COR-L47 (cell line): ENCODE measurements at regions not wholly inside any gene's neighbourhood (a gene's known extent, or its start where the extent isn't known, plus 50 kb on each side); places are given as distances from the start of the nearest gene placed in this dataset.

Experiments used
- DNase-seq: peaks from one replicate; lab custom pipeline; 2025; lab: John Stamatoyannopoulos, UW

DNA sequence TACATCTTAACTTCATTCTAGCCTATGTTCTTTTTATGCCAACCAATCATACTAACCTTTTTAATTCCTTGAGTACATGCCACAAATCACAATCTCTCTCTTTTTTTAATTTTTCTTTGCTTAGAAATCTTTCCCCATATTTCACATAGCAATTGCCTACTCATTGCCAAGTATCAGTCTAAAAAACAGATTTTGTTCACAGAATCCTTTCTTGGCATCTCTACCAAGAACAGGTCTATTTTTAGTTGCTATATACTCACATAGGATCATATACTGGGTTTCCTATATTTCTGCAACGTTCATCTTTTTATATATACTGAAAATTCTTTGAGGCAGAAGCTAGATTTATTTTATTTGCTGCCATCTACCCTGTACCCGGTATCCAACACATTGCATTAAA lies 292.1 kb downstream of the GASK1B start:
- no peak for DNase-seq

DNA sequence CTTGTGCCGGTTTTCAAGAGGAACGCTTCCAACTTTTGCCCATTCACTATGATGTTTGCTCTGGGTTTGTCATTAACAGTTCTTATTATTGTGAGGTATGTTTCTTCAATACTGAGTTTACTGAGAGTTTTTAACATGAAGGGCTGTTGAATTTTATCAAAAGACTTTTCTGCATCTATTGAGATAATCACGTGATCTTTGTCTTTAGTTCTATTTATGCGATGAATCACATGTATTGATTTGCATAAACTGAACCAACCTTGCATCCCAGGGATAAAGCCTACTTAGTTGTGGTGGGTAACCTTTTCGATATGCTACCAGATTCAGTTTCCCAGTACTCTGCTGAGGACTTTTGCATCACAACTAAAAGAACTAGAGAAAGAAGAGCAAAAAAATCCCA lies 318.0 kb downstream of the GASK1B start:
- DNase-seq: no peak

DNA sequence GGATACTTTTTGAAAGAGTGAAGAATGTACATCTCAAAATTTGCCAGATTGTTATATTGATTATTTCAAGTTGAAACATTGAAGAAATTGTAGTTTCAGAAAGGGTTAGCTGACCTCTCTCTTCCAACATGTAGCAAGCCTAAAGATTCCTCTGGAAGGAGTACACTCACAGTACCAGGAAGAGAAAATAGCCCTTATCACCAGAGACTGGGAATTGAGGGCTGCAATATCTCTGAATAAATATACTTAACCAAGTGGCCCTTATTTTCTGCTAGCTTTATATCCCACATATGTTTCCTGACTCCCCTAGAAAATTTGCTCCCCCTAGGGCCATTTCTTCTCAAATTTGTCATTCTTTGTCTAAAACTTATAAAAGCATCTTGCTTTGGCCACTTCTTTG lies 332.2 kb downstream of the GASK1B start:
- DNase-seq: no peak

GRCh38 chr4:157840034-157840433 lies 332.8 kb downstream of the GASK1B start:
- no peak for DNase-seq

- DNase-seq: no peak
Measured at GRCh38 chr4:157838366-157838765, 334.5 kb downstream of the GASK1B start.

GRCh38 chr4:157837071-157837703 lies 335.6 kb downstream of the GASK1B start:
- no peak for DNase-seq

DNA sequence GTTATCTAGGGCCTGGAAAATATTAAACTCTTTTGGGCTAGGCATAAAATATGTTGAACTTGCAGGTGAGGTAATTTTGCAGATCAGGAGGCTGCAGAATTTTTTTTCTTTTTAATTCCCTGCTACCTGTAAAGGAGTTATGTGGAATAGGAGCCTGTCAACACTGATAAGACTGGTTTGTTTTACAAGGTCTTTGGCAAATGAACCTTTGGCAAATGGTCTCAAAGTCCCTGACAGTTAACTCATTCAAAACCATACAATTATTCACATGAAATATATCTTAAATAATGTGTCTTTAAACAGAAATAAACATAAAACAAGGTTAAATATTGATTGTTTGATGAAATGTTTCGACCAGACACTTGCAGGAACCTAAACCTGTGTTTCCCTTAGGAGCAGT lies 340.2 kb downstream of the GASK1B start:
- DNase-seq: no peak

DNA sequence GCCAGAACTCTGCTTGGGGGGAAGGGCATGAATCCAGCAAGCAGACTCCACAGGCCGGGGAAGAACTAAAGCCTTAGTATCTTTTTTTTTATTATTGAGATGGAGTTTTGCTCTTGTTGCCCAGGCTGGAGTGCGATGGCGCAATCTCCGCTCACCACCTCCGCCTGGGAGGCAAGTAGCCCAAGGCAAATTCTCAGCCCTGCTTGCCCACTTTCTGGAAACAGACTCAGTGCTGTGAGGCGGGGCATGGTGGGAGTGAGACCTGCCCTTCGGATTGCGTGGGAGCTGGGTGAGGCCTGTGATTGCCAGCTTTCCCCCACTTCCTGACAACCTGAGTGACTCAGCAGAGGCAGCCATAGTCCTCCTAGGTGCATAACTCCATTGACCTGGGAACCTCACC lies 348.8 kb downstream of the GASK1B start:
- DNase-seq: no peak

DNA sequence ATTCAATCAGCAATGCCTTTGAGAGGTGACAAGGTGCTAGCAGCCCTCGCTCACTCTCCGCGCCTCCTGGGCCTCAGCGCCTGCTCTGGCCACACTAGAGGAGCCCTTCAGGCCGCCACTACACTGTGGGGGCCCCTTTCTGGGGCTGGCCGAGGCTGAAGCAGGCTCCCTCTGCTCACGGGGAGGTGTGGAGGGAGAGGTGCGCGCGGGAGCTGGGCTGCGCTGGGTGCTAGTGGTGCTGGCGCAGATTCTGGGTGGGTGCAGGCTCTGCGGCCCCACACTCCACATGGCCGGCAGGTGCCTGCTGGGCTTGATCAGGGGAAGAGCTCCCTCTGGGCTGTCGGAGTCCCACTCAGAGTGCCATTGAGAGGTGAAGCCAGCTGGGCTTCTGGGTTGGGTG lies 351.0 kb downstream of the GASK1B start:
- no peak for DNase-seq

DNA sequence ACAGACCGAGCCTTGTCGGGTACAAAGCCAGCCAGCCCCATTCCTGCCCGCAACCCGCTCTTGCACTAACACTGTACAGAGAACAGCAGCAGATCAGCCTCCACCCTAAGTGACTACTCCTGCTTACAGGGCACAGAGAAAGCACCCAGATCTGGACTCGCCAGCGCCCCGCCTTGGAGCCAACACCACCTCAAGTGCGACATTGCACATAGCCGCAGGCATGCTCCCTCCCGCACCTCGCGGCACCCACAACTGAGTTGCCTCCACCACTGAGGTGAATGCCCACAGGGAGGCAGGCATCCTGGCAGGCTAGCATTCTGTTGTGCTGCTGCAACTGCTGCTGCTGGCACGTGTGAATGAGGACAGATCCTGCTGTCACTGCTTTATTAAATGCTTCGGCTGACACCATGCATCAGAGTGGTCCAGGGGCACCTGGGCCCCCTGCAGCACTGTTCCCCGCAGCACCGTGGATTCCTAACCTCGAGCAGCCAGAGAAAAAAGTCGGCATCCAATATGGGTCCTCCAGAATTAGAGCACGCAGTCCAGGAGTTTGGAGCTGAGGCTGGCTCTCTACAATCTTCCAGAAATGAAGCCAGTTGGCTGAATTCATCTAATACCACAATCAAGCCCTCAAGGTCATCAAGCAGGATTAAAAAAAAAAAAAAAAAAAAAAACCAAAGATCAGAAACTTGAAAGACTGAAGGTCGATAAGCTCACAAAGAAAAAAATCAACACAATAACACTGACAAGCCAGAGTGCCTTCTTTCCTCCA lies 352.9 kb downstream of the GASK1B start:
- no peak for DNase-seq

- no peak for DNase-seq
Measured at GRCh38 chr4:157818946-157819692, 353.7 kb downstream of the GASK1B start.

GRCh38 chr4:157810137-157810774 lies 362.6 kb downstream of the GASK1B start:
- DNase-seq: no peak

DNA sequence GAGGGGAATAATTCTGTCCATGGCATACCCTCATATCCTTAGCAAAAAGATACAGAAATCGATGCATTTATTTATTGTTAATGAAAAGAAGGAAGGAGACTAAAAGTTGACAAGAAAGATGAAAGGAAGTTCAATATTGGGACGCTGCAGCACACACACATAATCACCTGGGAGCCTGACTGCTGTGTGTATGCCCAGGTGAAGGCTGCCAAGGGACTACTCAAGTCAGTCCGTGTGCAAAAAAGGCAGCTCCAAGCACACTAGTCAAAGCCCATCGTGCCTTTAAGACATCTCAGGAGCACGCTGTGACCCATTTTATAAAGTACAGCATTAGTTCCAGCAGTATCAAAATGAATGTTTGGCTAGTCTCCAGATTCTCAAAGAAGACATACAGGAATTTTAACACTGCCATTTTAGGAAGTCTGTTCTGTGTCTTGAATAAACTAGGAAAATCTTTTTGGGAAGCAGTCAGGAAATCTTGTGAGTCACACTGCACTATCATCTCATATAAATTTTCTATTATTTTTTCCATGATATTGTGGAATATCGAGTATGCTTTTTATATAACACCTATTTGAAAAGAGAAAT lies 363.9 kb downstream of the GASK1B start:
- no peak for DNase-seq

- DNase-seq: no peak
Measured at GRCh38 chr4:157806184-157806583, 366.6 kb downstream of the GASK1B start.

DNA sequence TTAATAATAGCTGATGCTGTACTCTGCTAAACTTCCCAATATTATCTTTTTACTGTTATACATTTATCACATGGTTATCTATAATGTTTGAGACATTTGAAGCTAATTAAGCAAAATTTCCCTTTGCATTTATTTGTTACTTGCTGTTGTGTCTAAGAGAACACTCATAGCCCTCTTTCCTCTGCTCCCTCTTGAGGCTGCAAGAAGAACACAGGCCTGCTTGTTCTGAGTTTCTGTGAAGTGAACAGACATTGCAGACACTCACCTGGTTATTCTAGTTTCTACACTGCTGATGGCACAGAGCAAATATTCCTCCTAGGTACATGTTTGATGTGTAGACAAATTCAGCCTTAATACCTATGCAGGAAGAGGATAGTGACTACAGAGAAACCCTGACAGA lies 367.8 kb downstream of the GASK1B start:
- peak; percentile 37 for DNase-seq

DNA sequence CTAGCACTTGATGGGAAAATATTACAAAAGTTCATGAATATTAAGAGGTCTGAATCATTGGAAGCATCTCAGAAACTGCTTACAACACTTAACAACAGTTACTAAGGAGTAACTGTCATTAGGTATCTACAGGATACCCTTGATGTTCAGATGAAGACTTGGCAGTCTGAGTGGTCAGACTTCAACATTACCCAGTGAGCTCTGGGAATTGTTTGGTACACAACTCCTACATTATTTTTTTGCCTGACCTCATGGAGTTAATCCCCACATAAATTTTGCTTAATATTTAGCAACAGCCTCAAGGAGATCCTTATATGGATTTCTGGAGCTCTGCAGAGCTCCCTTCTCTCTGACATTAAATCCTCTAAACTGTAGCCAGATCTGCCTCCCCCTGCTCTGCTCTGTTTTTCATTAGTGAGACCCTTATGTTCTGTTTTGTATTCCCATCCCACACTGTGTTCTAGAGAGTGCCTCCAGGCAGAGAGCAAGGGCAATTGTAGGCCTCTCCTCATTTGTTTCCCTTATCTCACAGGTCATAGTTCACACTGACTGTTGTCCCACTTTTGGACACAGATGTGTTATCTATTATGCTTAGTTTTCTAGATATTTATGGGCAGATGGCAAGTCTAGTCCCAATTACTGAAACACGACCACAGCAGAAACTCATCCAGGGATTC lies 368.8 kb downstream of the GASK1B start:
- no peak for DNase-seq

DNA sequence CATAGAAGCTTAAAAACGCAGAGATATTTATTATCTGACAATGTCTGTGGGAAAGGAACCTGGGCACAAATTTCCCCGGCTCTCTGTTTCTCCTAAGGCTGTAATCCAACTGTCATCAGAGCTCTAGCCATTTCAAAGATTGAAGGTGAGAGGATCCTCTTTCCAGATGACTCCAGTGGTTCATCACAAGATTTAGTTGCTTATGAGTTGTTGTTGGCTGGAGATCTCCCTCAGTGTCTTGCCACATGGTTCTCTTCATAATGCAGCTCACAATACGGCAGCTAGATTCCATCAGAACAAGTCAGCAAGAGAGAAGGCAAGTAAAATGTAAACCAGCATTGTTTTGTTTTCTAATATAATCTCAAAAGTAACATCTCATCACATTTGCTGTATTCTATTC lies 369.4 kb downstream of the GASK1B start:
- no peak for DNase-seq

DNA sequence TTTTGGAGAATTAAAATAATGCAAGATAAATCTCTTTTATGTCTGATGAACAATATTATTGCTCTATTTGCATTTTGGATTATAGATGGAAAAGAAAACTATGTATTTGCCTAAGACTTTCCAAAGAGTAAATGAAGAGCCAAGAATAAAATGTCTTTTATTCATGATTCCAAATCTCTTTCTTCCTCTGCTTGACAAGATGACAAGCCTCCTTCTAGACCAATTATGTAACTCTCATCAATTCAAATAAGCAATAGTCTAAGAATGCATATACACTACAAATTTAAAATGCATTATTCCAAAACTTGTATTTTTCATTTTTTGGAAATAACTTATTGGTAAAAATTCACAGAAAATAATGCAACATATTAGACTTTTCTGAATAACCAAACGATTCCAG lies 377.3 kb downstream of the GASK1B start:
- DNase-seq: no peak

DNA sequence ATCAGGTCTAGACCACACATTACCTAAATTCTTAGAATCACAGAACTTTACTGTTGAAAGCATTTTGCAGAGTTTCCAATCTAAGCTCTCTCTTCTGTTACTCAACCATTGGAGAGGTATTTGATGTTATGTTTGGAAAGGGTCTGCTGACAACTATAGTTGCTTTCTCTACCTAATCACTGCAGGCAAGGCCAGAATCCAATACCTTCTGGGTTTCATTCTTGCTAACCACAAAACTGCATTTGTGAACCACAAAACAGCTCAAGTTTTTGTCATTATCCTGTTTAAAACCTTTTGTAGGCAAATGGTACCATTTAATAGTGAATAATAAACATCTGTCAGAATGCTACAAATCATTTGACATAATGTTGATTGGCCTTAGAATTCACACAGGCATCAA lies 380.1 kb downstream of the GASK1B start:
- no peak for DNase-seq

- no peak for DNase-seq
Measured at GRCh38 chr4:157791236-157791635, 381.6 kb downstream of the GASK1B start.

DNA sequence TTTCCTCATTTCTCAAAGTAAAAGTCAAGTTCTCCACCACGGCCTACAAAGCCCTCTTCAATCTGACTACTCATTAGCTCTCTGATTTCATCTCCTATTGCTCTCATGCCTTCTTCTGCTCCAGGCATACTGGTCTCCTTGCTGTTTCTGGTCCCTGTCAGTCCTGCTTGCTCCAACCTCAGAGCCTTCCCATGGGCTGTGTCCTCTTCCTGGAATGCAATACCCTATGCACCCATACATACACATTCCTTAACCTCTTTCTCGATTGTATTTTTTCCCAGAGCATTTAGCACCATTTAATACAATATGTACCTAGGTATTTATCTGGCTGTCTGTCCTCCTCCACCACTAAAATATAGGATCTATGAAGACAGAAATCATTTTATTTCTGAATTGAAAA lies 385.2 kb downstream of the GASK1B start:
- no peak for DNase-seq

- DNase-seq: no peak
Measured at GRCh38 chr4:157781361-157781760, 391.5 kb downstream of the GASK1B start.
